ENCODE measurements at regions not wholly inside any gene's neighbourhood (a gene's known extent, or its start where the extent isn't known, plus 50 kb on each side); places are given as distances from the start of the nearest gene placed in this dataset.

DNA sequence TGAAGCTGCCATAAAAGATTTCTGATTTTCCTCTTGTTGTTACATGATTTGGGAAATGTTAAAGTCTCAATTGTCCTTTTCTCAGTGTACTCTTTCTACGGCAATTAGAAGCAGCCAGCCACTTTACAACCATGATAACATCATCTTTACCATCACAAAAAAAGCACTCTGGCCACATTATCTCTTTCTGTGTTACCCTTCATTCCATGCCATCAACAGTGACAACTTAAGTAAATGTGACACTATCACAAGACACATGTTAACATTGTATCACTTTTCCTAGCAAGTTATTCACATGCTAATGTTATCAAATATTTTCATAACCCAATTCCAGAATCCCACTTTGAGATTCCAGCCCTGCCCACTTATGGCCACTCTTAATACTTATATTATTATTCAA, 131.2 kb downstream of the TMX3 start:
- no peak for DNase-seq (ENCODE audit: low read depth)
- TF ChIP-seq, protein P1, sequence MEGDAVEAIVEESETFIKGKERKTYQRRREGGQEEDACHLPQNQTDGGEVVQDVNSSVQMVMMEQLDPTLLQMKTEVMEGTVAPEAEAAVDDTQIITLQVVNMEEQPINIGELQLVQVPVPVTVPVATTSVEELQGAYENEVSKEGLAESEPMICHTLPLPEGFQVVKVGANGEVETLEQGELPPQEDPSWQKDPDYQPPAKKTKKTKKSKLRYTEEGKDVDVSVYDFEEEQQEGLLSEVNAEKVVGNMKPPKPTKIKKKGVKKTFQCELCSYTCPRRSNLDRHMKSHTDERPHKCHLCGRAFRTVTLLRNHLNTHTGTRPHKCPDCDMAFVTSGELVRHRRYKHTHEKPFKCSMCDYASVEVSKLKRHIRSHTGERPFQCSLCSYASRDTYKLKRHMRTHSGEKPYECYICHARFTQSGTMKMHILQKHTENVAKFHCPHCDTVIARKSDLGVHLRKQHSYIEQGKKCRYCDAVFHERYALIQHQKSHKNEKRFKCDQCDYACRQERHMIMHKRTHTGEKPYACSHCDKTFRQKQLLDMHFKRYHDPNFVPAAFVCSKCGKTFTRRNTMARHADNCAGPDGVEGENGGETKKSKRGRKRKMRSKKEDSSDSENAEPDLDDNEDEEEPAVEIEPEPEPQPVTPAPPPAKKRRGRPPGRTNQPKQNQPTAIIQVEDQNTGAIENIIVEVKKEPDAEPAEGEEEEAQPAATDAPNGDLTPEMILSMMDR (IDR thresholded peaks at IDR 0.05; ENCODE audit: insufficient read depth, low read depth, low read length, missing control alignments) = no peak
- H3K4me3 ChIP-seq (ENCODE audit: low read depth, low read length) = no peak overlapping the region

DNA sequence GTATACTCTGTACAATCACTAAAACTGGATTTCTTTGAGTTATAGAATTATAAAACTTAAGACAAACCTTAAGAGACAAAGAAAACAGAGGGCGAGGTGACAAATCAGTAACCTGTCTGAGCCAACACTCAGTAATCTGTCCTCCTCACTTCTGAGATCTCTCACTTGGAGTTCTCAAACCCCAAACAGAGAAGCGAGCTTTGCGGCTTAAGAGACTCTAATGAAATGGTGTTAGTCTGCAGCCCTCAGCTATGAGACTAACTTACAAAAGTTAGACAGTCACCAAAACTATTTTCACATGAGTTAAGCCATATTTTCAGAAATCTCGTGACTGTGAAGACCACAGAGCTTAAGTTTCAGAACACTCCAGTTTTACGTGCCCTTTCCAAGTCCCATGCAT, 140.6 kb downstream of the TMX3 start:
- no peak overlapping the region for H3K4me3 ChIP-seq (ENCODE audit: low read depth, low read length)
- no peak for DNase-seq (ENCODE audit: low read depth)
- TF ChIP-seq, protein P1 (IDR thresholded peaks at IDR 0.05; ENCODE audit: insufficient read depth, low read depth, low read length, missing control alignments) = no peak

DNA sequence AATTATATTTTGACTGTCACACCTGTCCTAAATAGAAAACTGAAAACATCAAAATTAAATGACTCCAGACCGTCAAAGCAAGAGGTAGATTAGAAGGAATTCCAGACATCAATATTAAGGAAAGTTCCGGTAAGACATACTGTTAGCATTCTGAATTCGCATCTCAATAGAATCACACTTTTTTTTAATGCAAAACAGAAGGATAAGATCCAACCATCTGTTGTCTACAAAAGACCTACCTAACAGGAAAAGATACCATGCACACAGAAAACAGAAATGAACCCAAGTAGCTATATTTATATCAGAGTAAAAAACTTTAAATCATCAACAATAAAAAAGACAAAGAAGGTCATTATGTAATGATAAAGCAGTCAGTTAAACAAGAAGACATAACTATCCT, 145.0 kb downstream of the TMX3 start:
- DNase-seq (ENCODE audit: low read depth) = no peak
- H3K4me3 ChIP-seq (ENCODE audit: low read depth, low read length) = no peak overlapping the region
- TF ChIP-seq, protein P1 (IDR thresholded peaks at IDR 0.05; ENCODE audit: insufficient read depth, low read depth, low read length, missing control alignments) = no peak

DNA sequence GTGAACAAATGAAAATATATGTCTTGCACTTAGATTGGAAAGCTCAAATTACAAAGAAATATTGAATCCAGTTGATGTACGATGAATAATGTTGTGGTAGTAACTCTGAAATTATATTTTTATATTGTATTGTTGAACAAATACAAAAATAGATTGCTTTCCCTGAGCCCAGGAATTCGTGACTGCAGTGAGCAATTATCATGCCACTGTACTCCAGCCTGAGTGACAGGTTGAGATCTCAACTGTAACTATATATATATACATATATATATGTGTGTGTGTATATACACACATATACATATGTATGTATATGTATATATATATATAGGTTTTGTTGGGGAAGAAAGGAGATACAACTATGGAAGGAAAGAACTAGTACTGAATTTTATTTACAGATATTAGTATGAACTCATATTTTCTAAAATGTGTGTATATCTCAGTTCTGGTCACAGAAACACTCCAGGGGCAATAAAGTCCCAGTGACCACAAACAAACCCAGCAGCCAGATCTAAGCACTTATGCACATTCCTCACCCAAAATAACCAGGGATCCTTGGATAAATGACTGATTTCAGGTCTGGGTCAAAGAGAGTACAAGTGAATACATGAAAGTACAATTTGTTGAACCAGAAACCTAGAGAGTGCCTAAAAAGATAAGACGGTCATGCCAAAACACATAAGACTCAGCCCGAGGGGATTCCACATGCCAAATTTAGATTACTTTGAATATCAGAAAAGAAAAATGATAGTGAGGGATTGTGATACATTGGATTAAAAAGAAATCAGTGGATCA, 146.3 kb downstream of the TMX3 start:
- H3K4me3 ChIP-seq (ENCODE audit: low read depth, low read length) = no peak overlapping the region
- TF ChIP-seq, protein P1 (IDR thresholded peaks at IDR 0.05; ENCODE audit: insufficient read depth, low read depth, low read length, missing control alignments) = no peak
- no peak for DNase-seq (ENCODE audit: low read depth)

DNA sequence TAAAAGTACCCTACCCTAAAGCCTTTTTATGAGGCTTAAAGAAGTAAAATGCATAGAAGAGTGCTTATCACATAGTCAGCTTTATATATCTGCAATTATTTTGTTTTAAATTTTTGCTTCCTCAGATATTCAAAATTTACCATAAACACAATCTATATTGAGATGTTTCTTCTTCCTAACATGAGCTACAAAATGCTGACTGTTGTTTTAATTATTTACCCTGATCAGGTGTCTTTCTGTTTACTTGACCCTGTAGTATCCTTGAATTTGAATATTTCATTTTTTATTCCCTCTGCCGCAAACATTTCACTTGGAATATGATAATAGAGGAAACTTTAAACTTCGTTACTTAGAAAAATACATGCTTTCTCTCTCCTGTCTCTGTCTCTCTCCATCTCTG, 147.9 kb downstream of the TMX3 start:
- TF ChIP-seq, protein P1 (IDR thresholded peaks at IDR 0.05; ENCODE audit: insufficient read depth, low read depth, low read length, missing control alignments) = no peak
- no peak overlapping the region for H3K4me3 ChIP-seq (ENCODE audit: low read depth, low read length)
- DNase-seq (ENCODE audit: low read depth) = no peak

DNA sequence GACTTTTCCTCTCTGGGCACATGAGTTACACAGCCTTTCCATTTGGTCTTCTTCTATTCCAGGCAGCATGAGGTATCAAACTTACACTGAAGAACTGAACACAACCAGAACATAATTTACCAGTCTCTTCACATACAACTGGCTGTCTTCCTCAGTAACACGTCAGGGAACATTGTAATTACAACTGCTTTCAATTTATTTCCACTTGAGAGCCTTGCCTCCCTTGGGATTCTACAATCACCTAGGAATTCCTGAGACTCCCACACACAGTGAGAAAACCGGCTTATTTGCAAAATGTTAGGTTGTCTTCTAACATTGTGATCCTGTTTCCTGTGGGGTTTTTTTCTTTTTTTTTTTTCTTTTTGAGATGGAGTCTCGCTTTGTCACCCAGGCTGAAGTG, 149.9 kb downstream of the TMX3 start:
- no peak for DNase-seq (ENCODE audit: low read depth)
- no peak overlapping the region for H3K4me3 ChIP-seq (ENCODE audit: low read depth, low read length)
- TF ChIP-seq, protein P1 (IDR thresholded peaks at IDR 0.05; ENCODE audit: insufficient read depth, low read depth, low read length, missing control alignments) = no peak

DNA sequence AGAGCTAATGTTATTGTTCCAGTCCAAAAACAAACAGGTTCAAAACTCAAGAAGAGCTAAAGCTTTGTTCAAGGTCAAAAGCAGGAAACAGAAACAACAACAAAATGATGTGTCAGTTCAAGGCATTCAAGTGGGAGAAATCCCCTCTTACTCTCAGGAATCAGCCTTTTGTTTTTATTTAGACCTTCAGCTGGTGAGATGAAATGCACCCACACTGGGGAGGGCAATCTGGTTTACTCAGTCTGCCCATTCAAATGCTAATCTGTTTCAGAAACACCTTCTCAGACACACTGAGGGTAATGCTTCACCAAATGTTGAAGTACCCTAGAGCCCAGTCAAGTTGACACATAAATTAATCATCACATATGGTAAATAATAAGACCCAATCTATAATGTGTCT, 150.6 kb downstream of the TMX3 start:
- TF ChIP-seq, protein P1 (IDR thresholded peaks at IDR 0.05; ENCODE audit: insufficient read depth, low read depth, low read length, missing control alignments) = no peak
- H3K4me3 ChIP-seq (ENCODE audit: low read depth, low read length) = no peak overlapping the region
- DNase-seq (ENCODE audit: low read depth) = no peak
